Non-pigmented ciliary epithelial cell (primary cell): ENCODE measurements at regions not wholly inside any gene's neighbourhood (a gene's known extent, or its start where the extent isn't known, plus 50 kb on each side); places are given as distances from the start of the nearest gene placed in this dataset.
"Not testable (repeated sequence)": the region's sequence is repeated elsewhere in the genome, so short reads cannot be mapped to it uniquely, and the experiment has no call there.

Experiments used
- DNase-seq: peaks from one replicate; pipeline ENCODE4 v3.0.0-alpha.2; 2010; ENCODE audit warnings: low read depth

DNA sequence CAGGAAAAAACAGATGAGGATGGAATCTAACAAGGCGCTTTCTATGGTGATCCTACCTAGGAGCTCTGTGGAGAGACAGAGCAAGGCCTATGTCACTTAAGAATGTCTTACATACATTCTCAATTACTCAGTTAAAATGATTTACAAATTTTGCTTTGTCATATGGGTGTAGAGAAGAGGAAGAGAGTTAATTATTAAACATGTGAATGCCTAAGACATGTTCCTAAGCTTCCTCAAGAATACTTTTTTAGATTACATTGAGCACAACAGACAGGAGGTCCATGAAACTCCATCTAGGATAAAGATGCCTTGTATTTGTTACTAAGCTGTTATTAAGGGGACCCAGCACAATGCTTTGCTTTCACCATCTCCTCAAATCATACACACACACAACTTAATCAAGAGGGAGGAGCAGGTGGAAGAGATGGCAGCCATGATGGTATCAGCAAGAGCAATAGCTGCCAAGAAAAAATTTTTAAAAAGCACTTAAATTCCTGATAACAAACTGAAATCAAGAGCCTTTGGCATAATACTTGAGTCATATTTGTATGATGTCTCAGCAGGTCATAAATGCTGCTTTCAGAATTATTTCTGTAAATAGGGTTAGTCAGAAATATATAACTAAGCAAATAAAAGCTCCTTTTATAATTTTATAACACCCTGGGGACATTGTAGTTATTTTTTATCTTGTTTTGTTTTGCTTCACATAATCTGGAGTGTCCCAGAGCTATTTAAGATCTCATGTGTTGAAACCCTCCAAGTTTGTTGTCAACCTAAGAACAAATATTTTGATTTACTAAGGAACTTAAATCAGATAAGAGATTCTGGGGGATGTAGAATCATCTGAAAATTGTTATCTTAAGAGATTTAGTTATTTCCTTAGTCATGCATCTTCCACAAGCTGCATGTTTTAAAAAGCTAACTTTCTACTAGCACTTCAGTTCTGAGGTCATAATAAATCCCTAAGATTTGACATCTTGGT, 70.0 kb upstream of the CD2AP start:
- DNase-seq = no peak

DNA sequence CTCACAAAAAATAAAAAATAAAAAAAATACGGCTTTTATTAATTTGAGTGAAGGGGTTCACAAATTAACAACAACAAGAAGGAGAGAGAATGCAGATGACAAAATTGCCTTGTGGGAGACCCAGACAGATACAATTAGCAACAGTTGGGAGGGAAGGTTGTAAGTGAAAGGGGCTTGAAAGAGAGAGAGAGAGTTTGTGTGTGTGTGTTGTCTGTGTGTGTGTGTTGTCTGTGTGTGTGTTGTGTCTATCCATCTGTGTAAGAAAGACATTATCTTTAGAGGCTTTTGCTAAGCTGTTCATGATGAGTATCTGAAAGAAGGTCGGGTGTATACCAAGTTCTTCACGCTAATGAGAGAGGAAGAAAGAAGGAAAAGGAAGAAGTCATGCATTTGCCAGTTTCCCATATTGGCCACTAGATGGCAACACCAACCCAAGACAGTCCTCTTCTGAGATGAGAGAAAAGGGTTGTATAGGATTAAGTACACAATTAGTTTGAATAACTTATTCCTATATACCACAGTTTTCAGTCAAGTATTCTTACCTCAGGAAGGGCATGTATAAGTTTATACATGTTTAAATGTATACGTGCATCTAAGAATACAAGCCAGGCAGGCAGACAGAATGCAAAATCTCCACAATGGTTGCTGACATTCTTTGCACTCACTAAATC, 63.7 kb upstream of the CD2AP start:
- no peak for DNase-seq

- no peak for DNase-seq
Measured at GRCh38 chr6:47414423-47415167, 63.0 kb upstream of the CD2AP start.

- no peak for DNase-seq
Measured at GRCh38 chr6:47416396-47417345, 60.9 kb upstream of the CD2AP start.

DNA sequence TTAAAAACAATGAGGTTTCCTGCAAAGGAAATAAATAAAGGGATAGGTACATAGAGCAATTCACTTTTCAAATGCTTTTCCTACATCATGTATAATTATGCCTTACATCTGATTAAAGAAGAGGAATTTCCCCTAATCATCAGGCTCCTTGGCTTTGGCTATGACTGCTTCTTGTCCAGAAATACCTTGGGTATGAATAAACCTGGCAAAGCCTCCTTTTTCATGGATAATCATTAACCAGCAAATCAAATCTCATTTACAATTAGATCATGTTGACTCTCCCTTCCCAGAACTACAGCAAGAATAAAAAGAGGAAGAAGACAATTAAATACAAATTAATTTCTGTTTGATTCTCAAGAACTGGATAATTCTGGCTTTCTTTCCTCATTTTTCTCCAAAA, 58.0 kb upstream of the CD2AP start:
- no peak for DNase-seq

DNA sequence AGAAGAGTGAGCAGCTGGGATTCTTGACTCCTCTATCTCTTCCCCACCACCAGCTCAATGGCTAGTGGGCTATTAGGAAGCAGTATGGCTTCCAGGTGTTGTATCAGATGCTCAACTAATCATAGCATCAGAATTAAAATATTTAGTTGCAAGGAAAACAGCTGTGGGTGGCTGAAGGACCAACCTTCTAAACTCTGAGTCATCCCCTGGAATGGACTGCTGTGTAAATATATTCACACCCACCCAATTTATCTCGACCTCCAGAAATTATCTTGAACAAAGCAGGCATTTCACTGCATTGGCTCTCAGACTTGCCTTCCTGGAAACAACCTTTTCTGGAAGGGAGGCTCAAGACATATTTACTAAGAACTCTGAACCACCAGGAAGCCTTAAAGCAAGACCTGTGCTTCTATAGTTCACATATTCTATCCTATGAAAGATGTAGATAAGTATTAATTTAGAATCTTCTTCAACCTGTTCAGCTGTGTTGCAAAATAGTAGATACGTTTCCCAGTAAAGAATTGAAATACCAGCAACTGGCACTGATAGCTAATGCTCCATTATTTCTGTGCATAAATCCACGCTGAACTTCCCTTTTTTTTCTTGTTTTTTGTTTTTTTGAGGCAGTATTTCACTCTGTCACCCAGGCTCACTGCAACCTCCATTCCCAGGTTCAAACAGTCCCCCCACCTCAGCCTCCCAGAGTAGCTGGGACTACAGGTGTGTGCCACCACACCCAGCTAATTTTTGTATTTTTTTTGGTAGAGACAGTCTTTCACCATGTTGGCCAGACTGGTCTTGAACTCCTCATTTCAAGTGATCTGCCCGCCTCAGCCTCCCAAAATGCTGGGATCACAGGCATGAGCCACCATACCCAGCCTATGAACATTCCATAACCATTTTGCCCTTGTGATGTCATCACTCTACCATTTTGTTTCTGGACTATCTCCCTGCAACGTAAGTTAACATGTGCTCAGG, 56.9 kb upstream of the CD2AP start:
- peak; percentile 50 for DNase-seq

DNA sequence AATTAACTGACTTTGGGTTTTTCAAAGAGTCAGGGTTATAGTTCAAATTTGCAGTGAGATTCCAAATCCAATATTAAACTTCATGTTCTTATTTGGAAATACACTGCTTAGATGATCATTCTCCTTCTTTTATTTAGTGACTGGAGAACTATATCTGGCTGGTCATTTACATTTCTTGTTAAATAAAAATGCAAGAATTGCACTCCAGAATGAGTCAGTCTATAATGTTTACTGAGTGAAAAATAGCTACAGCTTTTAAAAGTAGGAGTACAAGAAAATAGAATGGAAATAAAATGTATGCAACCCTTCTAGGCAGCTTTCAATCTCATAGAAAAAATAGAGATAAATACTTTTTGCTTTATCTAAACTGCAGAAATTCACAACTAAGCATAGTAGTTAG, 54.5 kb upstream of the CD2AP start:
- no peak for DNase-seq

DNA sequence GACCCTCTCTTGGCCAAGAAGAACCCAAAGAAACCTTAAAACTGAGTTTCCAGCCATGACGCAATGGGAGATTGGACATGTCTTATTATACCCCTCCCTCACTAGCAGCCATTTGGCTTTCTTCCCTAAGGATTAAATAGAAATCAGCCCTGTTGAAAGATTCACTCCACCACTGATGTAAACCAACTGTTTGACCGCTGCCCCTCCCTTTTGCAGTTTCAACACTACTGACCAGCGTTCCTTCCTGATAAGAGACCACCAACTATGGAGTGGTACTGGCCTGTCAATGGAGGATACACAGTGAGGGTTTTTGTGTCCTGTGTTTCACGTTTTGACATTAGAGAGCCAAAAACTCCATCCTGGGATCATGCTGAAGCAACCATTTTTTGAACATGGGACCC, 53.2 kb upstream of the CD2AP start:
- no peak for DNase-seq

DNA sequence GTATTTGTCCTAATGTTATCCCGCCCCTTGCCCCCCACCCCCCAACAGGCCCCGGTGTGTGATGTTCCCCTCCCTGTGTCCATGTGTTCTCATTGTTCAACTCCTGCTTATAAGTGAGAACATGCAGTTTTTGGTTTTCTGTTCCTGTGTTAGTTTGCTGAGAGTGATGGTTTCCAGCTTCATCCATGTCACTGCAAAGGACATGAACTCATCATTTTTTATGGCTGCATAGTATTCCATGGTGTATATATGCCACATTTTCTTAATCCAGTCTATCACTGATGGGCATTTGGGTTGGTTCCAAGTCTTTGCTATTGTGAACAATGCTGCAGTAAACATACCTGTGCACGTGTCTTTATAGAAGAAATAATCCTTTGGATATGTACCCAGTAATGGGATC, 51.9 kb upstream of the CD2AP start:
- not testable (repeated sequence) for DNase-seq

- DNase-seq = no peak
Measured at GRCh38 chr6:47426524-47427302, 50.9 kb upstream of the CD2AP start.

- DNase-seq = no peak
Measured at GRCh38 chr6:47427680-47428079, 49.9 kb upstream of the CD2AP start.
